ENCODE measurements at regions not wholly inside any gene's neighbourhood (a gene's known extent, or its start where the extent isn't known, plus 50 kb on each side); places are given as distances from the start of the nearest gene placed in this dataset.

DNA sequence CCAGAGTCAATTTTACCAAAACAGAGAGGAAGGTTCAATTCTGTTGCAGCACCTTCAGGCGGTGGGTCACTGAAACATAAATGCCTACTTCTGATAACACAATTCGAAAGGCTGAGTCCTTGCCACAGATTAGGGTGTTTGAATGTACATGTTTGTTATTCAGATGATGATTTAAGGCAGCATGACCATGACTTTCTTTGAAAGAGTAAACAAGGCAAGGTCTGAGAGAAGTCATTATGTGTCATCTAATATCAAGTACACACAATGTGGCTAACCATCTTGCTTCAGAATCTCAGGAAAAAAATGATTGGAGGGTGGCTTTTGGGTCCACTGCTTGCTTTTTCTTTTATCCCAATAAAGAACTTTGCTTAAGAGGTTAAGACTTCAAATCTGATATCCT lies 457.5 kb downstream of the TAF11L14 start:
- TF ChIP-seq EZH2 (IDR thresholded peaks at IDR 0.05; ENCODE audit: low read length, missing control alignments), result no peak
- TF ChIP-seq, protein P1, sequence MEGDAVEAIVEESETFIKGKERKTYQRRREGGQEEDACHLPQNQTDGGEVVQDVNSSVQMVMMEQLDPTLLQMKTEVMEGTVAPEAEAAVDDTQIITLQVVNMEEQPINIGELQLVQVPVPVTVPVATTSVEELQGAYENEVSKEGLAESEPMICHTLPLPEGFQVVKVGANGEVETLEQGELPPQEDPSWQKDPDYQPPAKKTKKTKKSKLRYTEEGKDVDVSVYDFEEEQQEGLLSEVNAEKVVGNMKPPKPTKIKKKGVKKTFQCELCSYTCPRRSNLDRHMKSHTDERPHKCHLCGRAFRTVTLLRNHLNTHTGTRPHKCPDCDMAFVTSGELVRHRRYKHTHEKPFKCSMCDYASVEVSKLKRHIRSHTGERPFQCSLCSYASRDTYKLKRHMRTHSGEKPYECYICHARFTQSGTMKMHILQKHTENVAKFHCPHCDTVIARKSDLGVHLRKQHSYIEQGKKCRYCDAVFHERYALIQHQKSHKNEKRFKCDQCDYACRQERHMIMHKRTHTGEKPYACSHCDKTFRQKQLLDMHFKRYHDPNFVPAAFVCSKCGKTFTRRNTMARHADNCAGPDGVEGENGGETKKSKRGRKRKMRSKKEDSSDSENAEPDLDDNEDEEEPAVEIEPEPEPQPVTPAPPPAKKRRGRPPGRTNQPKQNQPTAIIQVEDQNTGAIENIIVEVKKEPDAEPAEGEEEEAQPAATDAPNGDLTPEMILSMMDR (conservative IDR thresholded peaks at IDR 0.05 in 1 of 2, IDR thresholded peaks at IDR 0.05 in 1 of 2; ENCODE audit: low read depth in 1 of 2, low read length in 2 of 2), result no peak
